H1 (cell line): ENCODE measurements at regions not wholly inside any gene's neighbourhood (a gene's known extent, or its start where the extent isn't known, plus 50 kb on each side); places are given as distances from the start of the nearest gene placed in this dataset.
A peak's percentile ranks its signal among the peaks of the same experiment; 100 is the strongest.

ENCODE experiments used
- CTCF ChIA-PET: fragments of 300-600 bp; sonication (Branson Sonifier 250); formaldehyde crosslinking; loops from one replicate; lab custom pipeline; 2021; ENCODE audit not compliant: partially characterized antibody; lab: Charles Lee
- POLR2A ChIA-PET: fragments of 300-600 bp; sonication (Branson Sonifier 250); formaldehyde crosslinking; loops from one replicate; lab custom pipeline; 2021; ENCODE audit warnings: inconsistent platforms; ENCODE audit not compliant: partially characterized antibody; lab: Charles Lee
- DNase-seq, 2 experiments: peaks; one replicate each; pipeline versions ENCODE4 v3.0.0 to v3.0.0-alpha.2; 2010 to 2022; ENCODE audit warnings: low spot score in 2 of 2, low read depth in 1 of 2, mixed read lengths in 1 of 2
- FAIRE-seq: peaks from 2 replicates; lab custom pipeline; 2011; peaks lifted over from hg19 to GRCh38; lab: Jason Lieb, UNC
- H2AFZ ChIP-seq: 2 replicates; pipeline ENCODE4 v1.8.1; 2012; ENCODE audit warnings: low read length, inconsistent platforms
- H2AK5ac ChIP-seq: 2 replicates; pipeline ENCODE4 v1.6.1; 2013; ENCODE audit warnings: low read depth, low read length
- H2BK120ac ChIP-seq: replicated peaks from 2 replicates; pipeline ENCODE3; 2013; ENCODE audit warnings: low read depth, low read length, inconsistent platforms
- H2BK12ac ChIP-seq: 2 replicates; pipeline ENCODE4 v1.6.1; 2013; ENCODE audit warnings: low read depth, low read length
- H2BK15ac ChIP-seq: 2 replicates; pipeline ENCODE4 v1.6.1; 2013; ENCODE audit warnings: low read length
- H2BK20ac ChIP-seq: 2 replicates; pipeline ENCODE4 v1.6.1; 2013; ENCODE audit warnings: low read length
- H2BK5ac ChIP-seq: 2 replicates; pipeline ENCODE4 v1.6.1; 2013; ENCODE audit warnings: low read depth, low read length
- H3K14ac ChIP-seq: 2 replicates; pipeline ENCODE4 v1.6.1; 2013; ENCODE audit warnings: inconsistent platforms; ENCODE audit not compliant: insufficient read length
- H3K18ac ChIP-seq: 2 replicates; pipeline ENCODE4 v1.6.1; 2013; ENCODE audit warnings: low read length; ENCODE audit errors: extremely low read depth
- H3K23ac ChIP-seq: 2 replicates; pipeline ENCODE4 v1.6.1; 2013; ENCODE audit warnings: inconsistent platforms; ENCODE audit not compliant: insufficient read length
- H3K23me2 ChIP-seq: 2 replicates; pipeline ENCODE4 v1.6.1; 2013; ENCODE audit warnings: low read depth, low read length
- H3K27ac ChIP-seq: 2 replicates; pipeline ENCODE4 v1.6.1; 2011; ENCODE audit warnings: low read depth, low read length, inconsistent platforms
- H3K27me3 ChIP-seq, 4 experiments: replicated peaks in 1 of 4; 1 replicate in 1 of 4; 2 replicates in 3 of 4; pipeline versions ENCODE4 v1.6.1 to v1.8.1; 2011 to 2013; ENCODE audit warnings: low read length in 3 of 4, mild to moderate bottlenecking in 3 of 4, inconsistent platforms in 2 of 4, mixed read lengths in 2 of 4, moderate library complexity in 1 of 4; ENCODE audit not compliant: control insufficient read depth in 3 of 4, insufficient read depth in 3 of 4; ENCODE audit errors: extremely low read depth in 1 of 4
- H3K36me3 ChIP-seq, 4 experiments: 2 replicates each; pipeline versions ENCODE4 v1.6.1 to v1.8.1; 2011 to 2013; ENCODE audit warnings: mild to moderate bottlenecking in 4 of 4, low read length in 3 of 4, moderate library complexity in 2 of 4, control low read depth in 1 of 4, inconsistent platforms in 1 of 4; ENCODE audit not compliant: insufficient read depth in 4 of 4, control insufficient read depth in 2 of 4
- H3K4ac ChIP-seq: replicated peaks from 2 replicates; pipeline ENCODE3; 2013; ENCODE audit warnings: low read length, low read depth, mixed read lengths, inconsistent platforms; ENCODE audit not compliant: insufficient read length
- H3K4me1 ChIP-seq, 4 experiments: replicated peaks in 1 of 4; 1 replicate in 1 of 4; 2 replicates in 3 of 4; pipeline versions ENCODE4 v1.6.1 to v1.8.1; 2011 to 2013; ENCODE audit warnings: low read length in 3 of 4, inconsistent platforms in 2 of 4, mixed read lengths in 1 of 4; ENCODE audit not compliant: insufficient read depth in 4 of 4, control insufficient read depth in 3 of 4
- H3K4me2 ChIP-seq, 2 experiments: 2 replicates each; pipeline versions ENCODE4 v1.6.1 to v1.8.1; 2011 to 2013; ENCODE audit warnings: low read depth in 2 of 2, low read length in 2 of 2, control low read depth in 1 of 2, inconsistent platforms in 1 of 2, mild to moderate bottlenecking in 1 of 2; ENCODE audit not compliant: insufficient read depth in 1 of 2
- H3K4me3 ChIP-seq, 4 experiments: fragments of 200-600, 300-600 bp in 1 of 4; sonication (generic), shearing (Covaris generic), sonication (Bioruptor Twin) in 1 of 4; 2 replicates each; pipeline versions ENCODE4 v1.5.1 to v1.8.1; 2011 to 2016; ENCODE audit warnings: low read length in 4 of 4, low read depth in 3 of 4, control low read depth in 2 of 4, inconsistent platforms in 2 of 4, mild to moderate bottlenecking in 2 of 4, mixed read lengths in 1 of 4, moderate library complexity in 1 of 4; ENCODE audit not compliant: insufficient read depth in 2 of 4; ENCODE audit errors: extremely low read depth in 1 of 4
- H3K56ac ChIP-seq: replicated peaks from 2 replicates; pipeline ENCODE3; 2013; ENCODE audit warnings: low read depth, mild to moderate bottlenecking, mixed read lengths, low read length, inconsistent platforms; ENCODE audit not compliant: insufficient read length
- H3K79me1 ChIP-seq: 2 replicates; pipeline ENCODE4 v1.6.1; 2013; ENCODE audit warnings: low read depth, low read length, control low read depth
- H3K79me2 ChIP-seq, 2 experiments: 2 replicates each; pipeline versions ENCODE4 v1.6.1 to v1.8.1; 2012 to 2013; ENCODE audit warnings: low read length in 2 of 2, mild to moderate bottlenecking in 2 of 2, inconsistent platforms in 1 of 2; ENCODE audit not compliant: insufficient read depth in 2 of 2, control insufficient read depth in 1 of 2
- H3K9ac ChIP-seq, 4 experiments: replicated peaks in 1 of 4; 1 replicate in 1 of 4; 2 replicates in 3 of 4; pipeline versions ENCODE4 v1.6.1 to v1.8.1; 2011 to 2013; ENCODE audit warnings: low read depth in 3 of 4, low read length in 3 of 4, control low read depth in 2 of 4, mild to moderate bottlenecking in 2 of 4, moderate library complexity in 2 of 4, inconsistent platforms in 1 of 4; ENCODE audit errors: extremely low read depth in 1 of 4
- H3K9me3 ChIP-seq, 2 experiments: 2 replicates each; pipeline versions ENCODE4 v1.6.1 to v1.8.1; 2012 to 2013; ENCODE audit warnings: mild to moderate bottlenecking in 2 of 2, moderate library complexity in 2 of 2, control low read depth in 1 of 2, inconsistent platforms in 1 of 2, low read depth in 1 of 2, low read length in 1 of 2, mixed read lengths in 1 of 2; ENCODE audit not compliant: insufficient read depth in 2 of 2
- H4K20me1 ChIP-seq, 2 experiments: replicated peaks in 1 of 2; 2 replicates each; pipeline versions ENCODE3 to v1.8.1; 2011 to 2013; ENCODE audit warnings: inconsistent platforms in 2 of 2, low read length in 2 of 2, mild to moderate bottlenecking in 1 of 2; ENCODE audit not compliant: insufficient read depth in 2 of 2, control insufficient read depth in 1 of 2
- H4K5ac ChIP-seq: 2 replicates; pipeline ENCODE4 v1.6.1; 2013; ENCODE audit warnings: low read length, low read depth, mixed read lengths, inconsistent platforms; ENCODE audit not compliant: insufficient read length
- H4K8ac ChIP-seq: 2 replicates; pipeline ENCODE4 v1.8.0; 2013; ENCODE audit warnings: mild to moderate bottlenecking, moderate library complexity, low read length, inconsistent platforms; ENCODE audit not compliant: insufficient read depth; ENCODE audit errors: extremely low read depth
- H4K91ac ChIP-seq: replicated peaks from 2 replicates; pipeline ENCODE3; 2013; ENCODE audit warnings: low read length, mixed read lengths, inconsistent platforms; ENCODE audit not compliant: insufficient read length
- CHD1 ChIP-seq: IDR thresholded peaks from 2 replicates; pipeline ENCODE4 v1.6.1; 2012; ENCODE audit warnings: low read depth, low read length, improper control_type of control experiment
- EGR1 ChIP-seq: IDR thresholded peaks from 2 replicates; pipeline ENCODE4 v1.6.1; 2011; ENCODE audit warnings: low read depth, low read length, borderline replicate concordance
- FOSL1 ChIP-seq: IDR thresholded peaks from 2 replicates; pipeline ENCODE4 v1.6.1; 2011; ENCODE audit warnings: mild to moderate bottlenecking, low read depth, low read length, moderate library complexity; ENCODE audit not compliant: insufficient read depth
- HDAC6 ChIP-seq: IDR thresholded peaks from one replicate; pipeline ENCODE4 v1.7.1; 2012; ENCODE audit warnings: low read depth, mild to moderate bottlenecking, inconsistent platforms, low read length, moderate library complexity
- KDM1A ChIP-seq: fragments of 200-600, 300-600 bp; sonication (generic); IDR thresholded peaks from 2 replicates; pipeline ENCODE4 v1.7.1; 2016; ENCODE audit warnings: mild to moderate bottlenecking, low read length, borderline replicate concordance
- NANOG ChIP-seq: IDR thresholded peaks from 2 replicates; pipeline ENCODE4 v1.6.1; 2011; ENCODE audit warnings: low read length, low read depth, mild to moderate bottlenecking, inconsistent platforms; ENCODE audit not compliant: insufficient read depth, poor library complexity, severe bottlenecking
- RNF2 ChIP-seq: fragments of 200-900, 300-1000 bp; sonication (generic); IDR thresholded peaks from 2 replicates; pipeline ENCODE4 v1.7.1; 2016; ENCODE audit warnings: borderline replicate concordance, low read depth, mild to moderate bottlenecking, antibody characterized with exemption, low read length; ENCODE audit not compliant: poor library complexity, severe bottlenecking; ENCODE audit errors: missing control alignments
- SIX5 ChIP-seq: IDR thresholded peaks from 2 replicates; pipeline ENCODE4 v1.6.1; 2011; ENCODE audit warnings: mild to moderate bottlenecking, low read depth, low read length
- SP4 ChIP-seq: IDR thresholded peaks from 2 replicates; pipeline ENCODE4 v1.6.1; 2012; ENCODE audit warnings: low read length, inconsistent platforms
- SRF ChIP-seq: IDR thresholded peaks from 2 replicates; pipeline ENCODE4 v1.6.1; 2011; ENCODE audit warnings: mild to moderate bottlenecking, low read depth, low read length, moderate library complexity
- SUZ12 ChIP-seq: fragments of 200-600 bp; sonication (generic); IDR thresholded peaks from 2 replicates; pipeline ENCODE4 v1.6.1; 2012; ENCODE audit warnings: mild to moderate bottlenecking, inconsistent platforms, low read length, moderate library complexity, mixed read lengths
- TBP ChIP-seq: IDR thresholded peaks from 2 replicates; pipeline ENCODE4 v1.6.1; 2011; ENCODE audit warnings: low read depth, low read length, improper control_type of control experiment
- TCF12 ChIP-seq: IDR thresholded peaks from 2 replicates; pipeline ENCODE4 v1.6.1; 2011; ENCODE audit warnings: low read depth, mild to moderate bottlenecking, low read length
- ZNF274 ChIP-seq: IDR thresholded peaks from 2 replicates; pipeline ENCODE4 v1.7.0; 2012; ENCODE audit warnings: low read length, borderline replicate concordance; ENCODE audit errors: extremely low read depth
- WGBS, 2 experiments: shearing (Covaris generic) in 1 of 2; methylation state at CpG; one replicate each; pipeline versions ENCODE4 v1.1.6 to v1.1.7; 2013 to 2015; ENCODE audit warnings: low lambda C conversion rate in 2 of 2, mixed read lengths in 2 of 2, inconsistent platforms in 1 of 2, low coverage in 1 of 2, missing lambda C conversion rate in 1 of 2; ENCODE audit not compliant: insufficient replicate concordance in 2 of 2, insufficient coverage in 1 of 2, insufficient read length in 1 of 2; ENCODE audit errors: extremely low coverage in 1 of 2, missing lambda C conversion rate in 1 of 2; 5-methylcytosine and 5-hydroxymethylcytosine counted together
- TF ChIP-seq, protein P1 (sequence below): IDR thresholded peaks from 2 replicates; pipeline ENCODE4 v1.6.1; 2011; ENCODE audit warnings: low read depth, mild to moderate bottlenecking, low read length; ENCODE audit not compliant: insufficient read depth

DNA sequence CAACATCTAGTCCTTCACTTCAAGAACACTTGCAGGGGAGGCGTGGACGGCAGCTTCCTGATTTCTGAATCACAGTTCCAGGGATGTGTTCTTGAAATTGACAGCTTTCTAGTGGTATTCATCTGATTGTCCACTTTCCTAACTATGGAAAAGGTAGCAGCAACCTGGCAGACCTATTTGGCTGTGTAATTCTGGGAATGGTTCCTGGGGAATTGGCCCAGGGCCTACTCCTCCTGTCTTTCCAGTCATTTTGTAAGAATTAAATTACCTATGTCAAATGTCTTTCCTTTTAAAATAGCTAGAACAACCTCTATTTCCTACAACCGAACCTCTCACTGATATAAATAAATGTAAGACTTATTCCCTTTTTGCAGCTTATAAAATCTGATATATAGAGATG, 85.5 kb upstream of the RSPO3 start:
- H3K36me3 ChIP-seq: no peaks in the 10 kb centered on the region
- no peak overlapping the region for H2BK15ac ChIP-seq
- no peaks in the 10 kb centered on the region for H3K27me3 ChIP-seq
- ChIA-PET POLR2A (no interaction called here), CTCF (interaction anchor here (1.4 to 1.7 kb wide), 2 partner anchors 10 to 19 kb away, joined by 3 to 5 read pairs; no protein-coding TSS in a partner anchor)
- H3K4me3 ChIP-seq: no peak overlapping the region
- no peaks in the 10 kb centered on the region for H3K9me3 ChIP-seq
- H3K27ac ChIP-seq: no peak overlapping the region
- H3K4me2 ChIP-seq: no peak overlapping the region
- DNase-seq (no peak), FAIRE-seq (no peak)
- H3K23me2 ChIP-seq: no peaks in the 10 kb centered on the region
- H3K18ac ChIP-seq: no peak overlapping the region
- H2BK12ac ChIP-seq: no peak overlapping the region
- H4K91ac ChIP-seq: no peak overlapping the region
- H4K20me1 ChIP-seq: no peaks in the 10 kb centered on the region
- no peak overlapping the region for H2AK5ac ChIP-seq
- H3K4me1 ChIP-seq: no peaks in the 10 kb centered on the region
- no peaks in the 10 kb centered on the region for H3K79me2 ChIP-seq
- H3K23ac ChIP-seq: no peak overlapping the region
- no peak overlapping the region for H2AFZ ChIP-seq
- no peak overlapping the region for H2BK120ac ChIP-seq
- no peak overlapping the region for H3K9ac ChIP-seq
- peak overlapping the region; percentile 25 for H3K56ac ChIP-seq
- no peak overlapping the region for H3K14ac ChIP-seq
- no peak overlapping the region for H2BK5ac ChIP-seq
- H2BK20ac ChIP-seq: no peak overlapping the region
- H3K79me1 ChIP-seq: no peaks in the 10 kb centered on the region
- no peak overlapping the region for H4K8ac ChIP-seq
- H4K5ac ChIP-seq: no peak overlapping the region
- H3K4ac ChIP-seq: no peak overlapping the region
- WGBS, 2 experiments: 88% methylated on average over 3 of the region's 3 CpGs; no CpG with 5 or more reads in 1 of the 2 experiments
- TF ChIP-seq SUZ12 (no peak), KDM1A (no peak), TBP (no peak), CHD1 (no peak), HDAC6 (no peak), SP4 (no peak), SRF (no peak), EGR1 (no peak), RNF2 (no peak), FOSL1 (no peak), SIX5 (no peak), ZNF274 (no peak), NANOG (no peak), TCF12 (no peak)
- TF ChIP-seq, protein P1, sequence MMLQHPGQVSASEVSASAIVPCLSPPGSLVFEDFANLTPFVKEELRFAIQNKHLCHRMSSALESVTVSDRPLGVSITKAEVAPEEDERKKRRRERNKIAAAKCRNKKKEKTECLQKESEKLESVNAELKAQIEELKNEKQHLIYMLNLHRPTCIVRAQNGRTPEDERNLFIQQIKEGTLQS: no peak
